H9 (cell line): ENCODE measurements at regions not wholly inside any gene's neighbourhood (a gene's known extent, or its start where the extent isn't known, plus 50 kb on each side); places are given as distances from the start of the nearest gene placed in this dataset.

Source experiments
- DNase-seq: peaks from one replicate; pipeline ENCODE4 v3.0.0-alpha.2; 2017
- H2AFZ ChIP-seq: one replicate; pipeline ENCODE4 v1.6.1; 2013; ENCODE audit warnings: mild to moderate bottlenecking, low read length, control low read depth, moderate library complexity
- H2AK5ac ChIP-seq: 2 replicates; pipeline ENCODE4 v1.6.1; 2013; ENCODE audit warnings: low read length, control low read depth, mixed read lengths; ENCODE audit not compliant: insufficient read length
- H2BK120ac ChIP-seq: one replicate; pipeline ENCODE4 v1.6.1; 2013; ENCODE audit warnings: low read depth, mild to moderate bottlenecking, low read length, control low read depth, inconsistent platforms; ENCODE audit not compliant: poor library complexity, severe bottlenecking
- H2BK12ac ChIP-seq: 2 replicates; pipeline ENCODE4 v1.6.1; 2013; ENCODE audit warnings: low read length, control low read depth, mixed read lengths, low read depth; ENCODE audit not compliant: insufficient read length
- H2BK15ac ChIP-seq: 2 replicates; pipeline ENCODE4 v1.6.1; 2013; ENCODE audit warnings: low read depth, low read length, control low read depth
- H2BK20ac ChIP-seq: one replicate; pipeline ENCODE4 v1.6.1; 2013; ENCODE audit warnings: low read depth, mild to moderate bottlenecking, low read length, control low read depth, inconsistent platforms; ENCODE audit not compliant: poor library complexity, severe bottlenecking
- H2BK5ac ChIP-seq: 2 replicates; pipeline ENCODE4 v1.6.1; 2013; ENCODE audit warnings: low read length, control low read depth, mixed read lengths; ENCODE audit not compliant: insufficient read length
- H3K14ac ChIP-seq: 2 replicates; pipeline ENCODE4 v1.6.1; 2013; ENCODE audit warnings: low read length, control low read depth; ENCODE audit not compliant: insufficient read depth
- H3K18ac ChIP-seq: 2 replicates; pipeline ENCODE4 v1.6.1; 2013; ENCODE audit warnings: low read depth, mild to moderate bottlenecking, mixed read lengths, low read length, control low read depth; ENCODE audit not compliant: insufficient read length
- H3K23ac ChIP-seq: 2 replicates; pipeline ENCODE4 v1.6.1; 2013; ENCODE audit warnings: low read length, control low read depth, mixed read lengths, low read depth; ENCODE audit not compliant: insufficient read length
- H3K23me2 ChIP-seq: 2 replicates; pipeline ENCODE4 v1.6.1; 2013; ENCODE audit warnings: low read depth, mild to moderate bottlenecking, mixed read lengths, low read length, control low read depth; ENCODE audit not compliant: insufficient read length, poor library complexity, severe bottlenecking
- H3K27ac ChIP-seq: 2 replicates; pipeline ENCODE4 v1.5.1; 2013; ENCODE audit warnings: low read length, control low read depth, mixed read lengths, low read depth; ENCODE audit not compliant: insufficient read length
- H3K27me3 ChIP-seq: 2 replicates; pipeline ENCODE4 v1.6.1; 2013; ENCODE audit warnings: low read length, control low read depth, inconsistent platforms; ENCODE audit not compliant: insufficient read depth
- H3K4ac ChIP-seq: 2 replicates; pipeline ENCODE4 v1.6.1; 2013; ENCODE audit warnings: low read depth, mild to moderate bottlenecking, control low read depth, inconsistent platforms, low read length, moderate library complexity
- H3K4me1 ChIP-seq: 2 replicates; pipeline ENCODE4 v1.6.1; 2013; ENCODE audit warnings: low read length, control low read depth, inconsistent platforms; ENCODE audit not compliant: insufficient read depth
- H3K4me2 ChIP-seq: 2 replicates; pipeline ENCODE4 v1.6.1; 2013; ENCODE audit warnings: low read length, control low read depth, mixed read lengths; ENCODE audit not compliant: insufficient read length, insufficient read depth
- H3K56ac ChIP-seq: 2 replicates; pipeline ENCODE4 v1.6.1; 2013; ENCODE audit warnings: low read depth, mild to moderate bottlenecking, mixed read lengths, low read length, control low read depth; ENCODE audit not compliant: insufficient read length
- H3K79me1 ChIP-seq: 2 replicates; pipeline ENCODE4 v1.6.1; 2013; ENCODE audit warnings: low read depth, mild to moderate bottlenecking, moderate library complexity, low read length, control low read depth, inconsistent platforms; ENCODE audit not compliant: insufficient read depth, poor library complexity, severe bottlenecking
- H3K79me2 ChIP-seq: 2 replicates; pipeline ENCODE4 v1.6.1; 2013; ENCODE audit warnings: low read length, control low read depth, inconsistent platforms; ENCODE audit not compliant: insufficient read depth
- H3K9ac ChIP-seq: 2 replicates; pipeline ENCODE4 v1.6.1; 2013; ENCODE audit warnings: low read length, control low read depth, mixed read lengths; ENCODE audit not compliant: insufficient read length; ENCODE audit errors: extremely low read depth
- H3K9me3 ChIP-seq: one replicate; pipeline ENCODE4 v1.6.1; 2013; ENCODE audit warnings: low read depth, low read length, inconsistent platforms; ENCODE audit not compliant: control insufficient read depth
- H3T11ph ChIP-seq: one replicate; pipeline ENCODE4 v1.6.1; 2013; ENCODE audit warnings: mild to moderate bottlenecking, low read length, control low read depth, inconsistent platforms
- H4K20me1 ChIP-seq: one replicate; pipeline ENCODE4 v1.6.1; 2013; ENCODE audit not compliant: control insufficient read depth, insufficient read length, insufficient read depth
- H4K5ac ChIP-seq: 2 replicates; pipeline ENCODE4 v1.6.1; 2013; ENCODE audit warnings: low read depth, mild to moderate bottlenecking, mixed read lengths, low read length, control low read depth; ENCODE audit not compliant: insufficient read length
- H4K8ac ChIP-seq: replicated peaks from 2 replicates; pipeline ENCODE4 v1.6.1; 2013; ENCODE audit warnings: low read length, control low read depth, mixed read lengths, low read depth; ENCODE audit not compliant: insufficient read length
- H4K91ac ChIP-seq: 2 replicates; pipeline ENCODE4 v1.6.1; 2013; ENCODE audit warnings: low read depth, mild to moderate bottlenecking, moderate library complexity, mixed read lengths, low read length, control low read depth; ENCODE audit not compliant: insufficient read length
- H3K27ac Mint-ChIP-seq, 3 experiments: 2 replicates in 2 of 3; 3 replicates in 1 of 3; pipeline ENCODE4 v1.8.0; 2020 to 2021; ENCODE audit warnings: mixed read lengths in 3 of 3, mild to moderate bottlenecking in 1 of 3, moderate library complexity in 1 of 3
- H3K27me3 Mint-ChIP-seq: 2 replicates; pipeline ENCODE4 v1.8.0; 2021; ENCODE audit warnings: low read depth, mild to moderate bottlenecking, moderate library complexity, mixed read lengths
- H3K36me3 Mint-ChIP-seq, 3 experiments: 2 replicates in 2 of 3; 3 replicates in 1 of 3; pipeline ENCODE4 v1.8.0; 2020 to 2021; ENCODE audit warnings: low read depth in 3 of 3, mixed read lengths in 3 of 3; ENCODE audit not compliant: insufficient read depth in 1 of 3
- H3K4me1 Mint-ChIP-seq, 2 experiments: 2 replicates each; pipeline ENCODE4 v1.8.0; 2020; ENCODE audit warnings: mixed read lengths in 2 of 2
- H3K4me3 Mint-ChIP-seq, 2 experiments: 2 replicates in 1 of 2; 3 replicates in 1 of 2; pipeline ENCODE4 v1.8.0; 2020 to 2021; ENCODE audit warnings: mild to moderate bottlenecking in 2 of 2, mixed read lengths in 2 of 2, moderate library complexity in 1 of 2
- H3K9me3 Mint-ChIP-seq, 2 experiments: 2 replicates in 1 of 2; 3 replicates in 1 of 2; pipeline ENCODE4 v1.8.0; 2020; ENCODE audit warnings: mild to moderate bottlenecking in 2 of 2, mixed read lengths in 2 of 2, moderate library complexity in 1 of 2
- WGBS: extraction: QIAGEN DNeasy Blood & Tissue Kit; methylation state at CpG from one replicate; pipeline ENCODE4 v1.1.7; 2013; ENCODE audit warnings: missing lambda C conversion rate, low lambda C conversion rate, mixed read lengths; ENCODE audit not compliant: insufficient read length; ENCODE audit errors: extremely low coverage; 5-methylcytosine and 5-hydroxymethylcytosine counted together
- TF ChIP-seq, protein P1 (sequence below): fragments of 200-600 bp; sonication (generic); conservative IDR thresholded peaks from 3 replicates; pipeline ENCODE4 v1.8.0; 2021; ENCODE audit warnings: antibody characterized with exemption, mild to moderate bottlenecking

DNA sequence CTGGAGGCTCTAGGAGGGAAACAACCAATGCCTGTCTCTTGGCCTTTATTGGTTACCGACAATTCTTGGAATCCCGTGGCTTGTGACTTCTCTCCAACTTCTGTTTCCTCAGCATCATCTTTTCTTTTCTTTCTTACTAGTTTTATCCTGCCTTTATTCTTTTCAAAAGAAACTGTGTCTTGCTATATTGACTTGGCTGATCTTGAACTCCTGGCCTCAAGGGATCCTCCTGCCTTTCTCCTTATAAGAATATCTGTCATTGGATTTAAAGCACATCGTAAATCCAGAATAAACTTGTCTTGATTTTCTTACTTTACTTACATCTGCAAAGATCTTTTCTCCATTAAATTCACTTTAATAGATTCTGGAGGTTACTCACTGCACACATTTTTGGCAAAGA is 49.9 kb upstream of the UGT2B10 start:
- no peak overlapping the region for H3K23ac ChIP-seq
- no peaks in the 10 kb centered on the region for H3K79me2 ChIP-seq
- no peak overlapping the region for H3K9ac ChIP-seq
- H3K27ac Mint-ChIP-seq: no peak overlapping the region; a peak in 1 of 7 replicates
- no peak overlapping the region for H3K56ac ChIP-seq
- H2AK5ac ChIP-seq: no peak overlapping the region
- no peak overlapping the region for H3K18ac ChIP-seq
- no peak overlapping the region for H2AFZ ChIP-seq
- H4K8ac ChIP-seq: no peak overlapping the region
- no CpG with 5 or more reads among the region's 3 CpGs for WGBS
- no peaks in the 10 kb centered on the region for H3K4me1 ChIP-seq
- no peak overlapping the region for H2BK12ac ChIP-seq
- no peak overlapping the region for H2BK15ac ChIP-seq
- peaks cover 3 to 11% of the 10 kb centered on the region in 2 experiments; a peak in 2 of 5 replicates for H3K9me3 Mint-ChIP-seq
- H3T11ph ChIP-seq: no peak overlapping the region
- H3K4ac ChIP-seq: no peak overlapping the region
- no peak overlapping the region for H2BK120ac ChIP-seq
- H3K23me2 ChIP-seq: no peaks in the 10 kb centered on the region
- H3K27me3 ChIP-seq: no peaks in the 10 kb centered on the region
- no peaks in the 10 kb centered on the region for H4K20me1 ChIP-seq
- no peak overlapping the region for H3K4me2 ChIP-seq
- no peak overlapping the region for H2BK20ac ChIP-seq
- H2BK5ac ChIP-seq: no peak overlapping the region
- DNase-seq: no peak
- H4K5ac ChIP-seq: no peak overlapping the region
- H3K36me3 Mint-ChIP-seq: peaks cover 0 to 7% (median 2%) of the 10 kb centered on the region in 3 experiments; a peak in 4 of 7 replicates
- no peak overlapping the region for H3K4me3 Mint-ChIP-seq
- no peaks in the 10 kb centered on the region for H3K9me3 ChIP-seq
- no peak overlapping the region for H4K91ac ChIP-seq
- no peak overlapping the region for H3K27ac ChIP-seq
- H3K27me3 Mint-ChIP-seq: no peaks in the 10 kb centered on the region
- no peaks in the 10 kb centered on the region for H3K4me1 Mint-ChIP-seq
- H3K14ac ChIP-seq: no peak overlapping the region
- no peaks in the 10 kb centered on the region for H3K79me1 ChIP-seq
- TF ChIP-seq, protein P1, sequence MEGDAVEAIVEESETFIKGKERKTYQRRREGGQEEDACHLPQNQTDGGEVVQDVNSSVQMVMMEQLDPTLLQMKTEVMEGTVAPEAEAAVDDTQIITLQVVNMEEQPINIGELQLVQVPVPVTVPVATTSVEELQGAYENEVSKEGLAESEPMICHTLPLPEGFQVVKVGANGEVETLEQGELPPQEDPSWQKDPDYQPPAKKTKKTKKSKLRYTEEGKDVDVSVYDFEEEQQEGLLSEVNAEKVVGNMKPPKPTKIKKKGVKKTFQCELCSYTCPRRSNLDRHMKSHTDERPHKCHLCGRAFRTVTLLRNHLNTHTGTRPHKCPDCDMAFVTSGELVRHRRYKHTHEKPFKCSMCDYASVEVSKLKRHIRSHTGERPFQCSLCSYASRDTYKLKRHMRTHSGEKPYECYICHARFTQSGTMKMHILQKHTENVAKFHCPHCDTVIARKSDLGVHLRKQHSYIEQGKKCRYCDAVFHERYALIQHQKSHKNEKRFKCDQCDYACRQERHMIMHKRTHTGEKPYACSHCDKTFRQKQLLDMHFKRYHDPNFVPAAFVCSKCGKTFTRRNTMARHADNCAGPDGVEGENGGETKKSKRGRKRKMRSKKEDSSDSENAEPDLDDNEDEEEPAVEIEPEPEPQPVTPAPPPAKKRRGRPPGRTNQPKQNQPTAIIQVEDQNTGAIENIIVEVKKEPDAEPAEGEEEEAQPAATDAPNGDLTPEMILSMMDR: no peak
